ENCODE measurements at regions not wholly inside any gene's neighbourhood (a gene's known extent, or its start where the extent isn't known, plus 50 kb on each side); places are given as distances from the start of the nearest gene placed in this dataset.

- DNase-seq = no peak
These were observed 53.0 kb upstream of the CPEB4 start for GRCh38 chr5:173835131-173835530.

GRCh38 chr5:173835661-173836060 lies 52.5 kb upstream of the CPEB4 start:
- no peak for DNase-seq

GRCh38 chr5:173837654-173838053 lies 50.5 kb upstream of the CPEB4 start:
- DNase-seq = no peak

All from femur (tissue), 1 donor.